ENCODE measurements at regions not wholly inside any gene's neighbourhood (a gene's known extent, or its start where the extent isn't known, plus 50 kb on each side); places are given as distances from the start of the nearest gene placed in this dataset.

GRCh38 chr13:80139196-80139595 is 201.7 kb downstream of the SPRY2 start:
- no peak overlapping the region for H3K27ac ChIP-seq (ENCODE audit: low read depth, low read length)
- no CpG with 5 or more reads among the region's 2 CpGs for WGBS (ENCODE audit: insufficient coverage)
- DNase-seq (ENCODE audit: low read depth in 4 of 6, low spot score in 6 of 6) = no peak
- no peak overlapping the region for H3K4me3 ChIP-seq (ENCODE audit: low read depth, low read length)
- H3K36me3 ChIP-seq (ENCODE audit: control insufficient read depth, insufficient read depth, low read length) = no peaks in the 10 kb centered on the region
- H3K4me1 ChIP-seq (ENCODE audit: control insufficient read depth, insufficient read depth, low read length) = no peaks in the 10 kb centered on the region
- no peaks in the 10 kb centered on the region for H3K9me3 ChIP-seq (ENCODE audit: control insufficient read depth, insufficient read depth, low read length)
- H3K27me3 ChIP-seq (ENCODE audit: control insufficient read depth, insufficient read depth, low read length) = no peaks in the 10 kb centered on the region

GRCh38 chr13:80137994-80138393 is 202.9 kb downstream of the SPRY2 start:
- Histone ChIP-seq H3K9me3 (ENCODE audit: control insufficient read depth, insufficient read depth, low read length) (no peaks in the 10 kb centered on the region), H3K27me3 (ENCODE audit: control insufficient read depth, insufficient read depth, low read length) (no peaks in the 10 kb centered on the region), H3K36me3 (ENCODE audit: control insufficient read depth, insufficient read depth, low read length) (no peaks in the 10 kb centered on the region), H3K27ac (ENCODE audit: low read depth, low read length) (no peak overlapping the region), H3K4me3 (ENCODE audit: low read depth, low read length) (no peak overlapping the region), H3K4me1 (ENCODE audit: control insufficient read depth, insufficient read depth, low read length) (peaks cover 2% of the 10 kb centered on the region)
- WGBS (ENCODE audit: insufficient coverage) = 40% methylated on average over 1 of the region's 3 CpGs
- DNase-seq (ENCODE audit: low read depth in 4 of 6, low spot score in 6 of 6) = no peak

GRCh38 chr13:80134346-80134745 is 206.6 kb downstream of the SPRY2 start:
- WGBS (ENCODE audit: insufficient coverage) = 14% methylated on average over 1 of the region's 2 CpGs
- Histone ChIP-seq H3K36me3 (ENCODE audit: control insufficient read depth, insufficient read depth, low read length) (no peaks in the 10 kb centered on the region), H3K4me1 (ENCODE audit: control insufficient read depth, insufficient read depth, low read length) (peaks cover 6% of the 10 kb centered on the region), H3K27me3 (ENCODE audit: control insufficient read depth, insufficient read depth, low read length) (no peaks in the 10 kb centered on the region), H3K27ac (ENCODE audit: low read depth, low read length) (peak overlapping the region; percentile 97), H3K4me3 (ENCODE audit: low read depth, low read length) (no peak overlapping the region), H3K9me3 (ENCODE audit: control insufficient read depth, insufficient read depth, low read length) (no peaks in the 10 kb centered on the region)
- no peak for DNase-seq (ENCODE audit: low read depth in 4 of 6, low spot score in 6 of 6)

GRCh38 chr13:80133631-80134261 is 207.2 kb downstream of the SPRY2 start:
- no peaks in the 10 kb centered on the region for H3K27me3 ChIP-seq (ENCODE audit: control insufficient read depth, insufficient read depth, low read length)
- H3K36me3 ChIP-seq (ENCODE audit: control insufficient read depth, insufficient read depth, low read length) = no peaks in the 10 kb centered on the region
- peak overlapping the region; percentile 51 for H3K4me3 ChIP-seq (ENCODE audit: low read depth, low read length)
- no peaks in the 10 kb centered on the region for H3K9me3 ChIP-seq (ENCODE audit: control insufficient read depth, insufficient read depth, low read length)
- peaks cover 6% of the 10 kb centered on the region for H3K4me1 ChIP-seq (ENCODE audit: control insufficient read depth, insufficient read depth, low read length)
- H3K27ac ChIP-seq (ENCODE audit: low read depth, low read length) = peak overlapping the region; percentile 97
- peak in 3 of 6 donors; percentile 13 to 44 (median 39) for DNase-seq (ENCODE audit: low read depth in 4 of 6, low spot score in 6 of 6)
- WGBS (ENCODE audit: insufficient coverage) = 19% methylated on average over 2 of the region's 6 CpGs

GRCh38 chr13:80132741-80133601 is 208.0 kb downstream of the SPRY2 start:
- H3K27ac ChIP-seq (ENCODE audit: low read depth, low read length) = peak overlapping the region; percentile 97
- DNase-seq (ENCODE audit: low read depth in 4 of 6, low spot score in 6 of 6) = peak; percentile 64 to 89 (median 72)
- 8% methylated on average over 5 of the region's 11 CpGs for WGBS (ENCODE audit: insufficient coverage)
- H3K4me3 ChIP-seq (ENCODE audit: low read depth, low read length) = peak overlapping the region; percentile 51
- no peaks in the 10 kb centered on the region for H3K36me3 ChIP-seq (ENCODE audit: control insufficient read depth, insufficient read depth, low read length)
- peaks cover 6% of the 10 kb centered on the region for H3K4me1 ChIP-seq (ENCODE audit: control insufficient read depth, insufficient read depth, low read length)
- H3K27me3 ChIP-seq (ENCODE audit: control insufficient read depth, insufficient read depth, low read length) = no peaks in the 10 kb centered on the region
- no peaks in the 10 kb centered on the region for H3K9me3 ChIP-seq (ENCODE audit: control insufficient read depth, insufficient read depth, low read length)

- Histone ChIP-seq H3K4me1 (ENCODE audit: control insufficient read depth, insufficient read depth, low read length) (peaks cover 6% of the 10 kb centered on the region), H3K36me3 (ENCODE audit: control insufficient read depth, insufficient read depth, low read length) (no peaks in the 10 kb centered on the region), H3K27ac (ENCODE audit: low read depth, low read length) (peak overlapping the region; percentile 97), H3K4me3 (ENCODE audit: low read depth, low read length) (peak overlapping the region; percentile 32), H3K27me3 (ENCODE audit: control insufficient read depth, insufficient read depth, low read length) (no peaks in the 10 kb centered on the region), H3K9me3 (ENCODE audit: control insufficient read depth, insufficient read depth, low read length) (no peaks in the 10 kb centered on the region)
- peak in 4 of 6 donors; percentile 62 to 88 (median 76) for DNase-seq (ENCODE audit: low read depth in 4 of 6, low spot score in 6 of 6)
- 48% methylated on average over 3 of the region's 4 CpGs for WGBS (ENCODE audit: insufficient coverage)
Measured at GRCh38 chr13:80131204-80131603, 209.7 kb downstream of the SPRY2 start.

GRCh38 chr13:80126389-80127068 is 214.4 kb downstream of the SPRY2 start:
- H3K36me3 ChIP-seq (ENCODE audit: control insufficient read depth, insufficient read depth, low read length) = no peaks in the 10 kb centered on the region
- H3K4me3 ChIP-seq (ENCODE audit: low read depth, low read length) = no peak overlapping the region
- peaks cover 4% of the 10 kb centered on the region for H3K4me1 ChIP-seq (ENCODE audit: control insufficient read depth, insufficient read depth, low read length)
- H3K27ac ChIP-seq (ENCODE audit: low read depth, low read length) = no peak overlapping the region
- WGBS (ENCODE audit: insufficient coverage) = no CpG with 5 or more reads among the region's 1 CpG
- no peaks in the 10 kb centered on the region for H3K9me3 ChIP-seq (ENCODE audit: control insufficient read depth, insufficient read depth, low read length)
- H3K27me3 ChIP-seq (ENCODE audit: control insufficient read depth, insufficient read depth, low read length) = no peaks in the 10 kb centered on the region
- DNase-seq (ENCODE audit: low read depth in 4 of 6, low spot score in 6 of 6) = no peak

GRCh38 chr13:80123945-80124344 is 217.0 kb downstream of the SPRY2 start:
- H3K4me3 ChIP-seq (ENCODE audit: low read depth, low read length) = no peak overlapping the region
- H3K4me1 ChIP-seq (ENCODE audit: control insufficient read depth, insufficient read depth, low read length) = no peaks in the 10 kb centered on the region
- DNase-seq (ENCODE audit: low read depth in 4 of 6, low spot score in 6 of 6) = no peak
- H3K36me3 ChIP-seq (ENCODE audit: control insufficient read depth, insufficient read depth, low read length) = no peaks in the 10 kb centered on the region
- no peaks in the 10 kb centered on the region for H3K27me3 ChIP-seq (ENCODE audit: control insufficient read depth, insufficient read depth, low read length)
- no peak overlapping the region for H3K27ac ChIP-seq (ENCODE audit: low read depth, low read length)
- no peaks in the 10 kb centered on the region for H3K9me3 ChIP-seq (ENCODE audit: control insufficient read depth, insufficient read depth, low read length)
- WGBS (ENCODE audit: insufficient coverage) = 91% methylated on average over 1 of the region's 3 CpGs

GRCh38 chr13:80121038-80121437 is 219.9 kb downstream of the SPRY2 start:
- Histone ChIP-seq H3K27ac (ENCODE audit: low read depth, low read length) (no peak overlapping the region), H3K9me3 (ENCODE audit: control insufficient read depth, insufficient read depth, low read length) (no peaks in the 10 kb centered on the region), H3K4me3 (ENCODE audit: low read depth, low read length) (no peak overlapping the region), H3K4me1 (ENCODE audit: control insufficient read depth, insufficient read depth, low read length) (no peaks in the 10 kb centered on the region), H3K36me3 (ENCODE audit: control insufficient read depth, insufficient read depth, low read length) (no peaks in the 10 kb centered on the region), H3K27me3 (ENCODE audit: control insufficient read depth, insufficient read depth, low read length) (no peaks in the 10 kb centered on the region)
- WGBS (ENCODE audit: insufficient coverage) = no CpG with 5 or more reads among the region's 1 CpG
- DNase-seq (ENCODE audit: low read depth in 4 of 6, low spot score in 6 of 6) = no peak
